Epithelial cell of esophagus (primary cell): ENCODE measurements at regions not wholly inside any gene's neighbourhood (a gene's known extent, or its start where the extent isn't known, plus 50 kb on each side); places are given as distances from the start of the nearest gene placed in this dataset.

Experiments
- DNase-seq: peaks from one replicate; pipeline ENCODE4 v3.0.0; 2010; ENCODE audit warnings: low read depth
- H3K4me3 ChIP-seq: 2 replicates; pipeline ENCODE4 v1.5.1; 2011; ENCODE audit warnings: mild to moderate bottlenecking, low read length, control low read depth
- CTCF ChIP-seq: IDR thresholded peaks from 2 replicates; pipeline ENCODE4 v1.5.1; 2011; ENCODE audit warnings: low read depth, mild to moderate bottlenecking, low read length, control low read depth, inconsistent platforms; ENCODE audit not compliant: insufficient read depth; ENCODE audit errors: missing control alignments

GRCh38 chr10:29166713-29167112, 122.2 kb upstream of the LYZL1 start:
- TF ChIP-seq CTCF, result no peak
- no peak overlapping the region for H3K4me3 ChIP-seq
- DNase-seq, result no peak

GRCh38 chr10:29169021-29169420, 119.8 kb upstream of the LYZL1 start:
- no peak for DNase-seq
- no peak for TF ChIP-seq CTCF

DNA sequence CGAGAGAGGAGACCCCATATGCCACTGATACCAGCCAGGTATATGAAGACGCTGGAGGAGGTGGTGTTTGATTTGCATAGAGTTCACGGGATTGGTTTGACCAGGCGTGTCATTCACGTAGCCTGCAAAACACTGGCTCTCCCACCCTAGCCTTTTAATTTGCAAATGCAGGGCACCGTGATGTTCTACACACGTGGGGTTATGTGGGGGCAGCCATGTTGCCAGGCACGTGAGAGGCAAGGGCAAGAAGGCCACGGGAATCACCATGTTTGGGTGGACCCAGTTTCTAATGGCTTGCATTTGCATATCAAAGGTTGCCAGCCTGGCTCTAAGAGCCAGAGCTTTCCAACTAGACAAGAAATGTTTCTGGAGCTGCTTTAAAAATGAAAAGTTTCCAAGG, 117.2 kb upstream of the LYZL1 start:
- H3K4me3 ChIP-seq, result no peak overlapping the region
- DNase-seq, result no peak
- TF ChIP-seq CTCF, result no peak

More at GRCh38 chr10:29169021-29169420, 119.8 kb upstream of the LYZL1 start:
- H3K4me3 ChIP-seq, result no peak overlapping the region

- TF ChIP-seq CTCF, result no peak
- no peak for DNase-seq
- no peak overlapping the region for H3K4me3 ChIP-seq
Observed at GRCh38 chr10:29174389-29174788, 114.5 kb upstream of the LYZL1 start.

DNA sequence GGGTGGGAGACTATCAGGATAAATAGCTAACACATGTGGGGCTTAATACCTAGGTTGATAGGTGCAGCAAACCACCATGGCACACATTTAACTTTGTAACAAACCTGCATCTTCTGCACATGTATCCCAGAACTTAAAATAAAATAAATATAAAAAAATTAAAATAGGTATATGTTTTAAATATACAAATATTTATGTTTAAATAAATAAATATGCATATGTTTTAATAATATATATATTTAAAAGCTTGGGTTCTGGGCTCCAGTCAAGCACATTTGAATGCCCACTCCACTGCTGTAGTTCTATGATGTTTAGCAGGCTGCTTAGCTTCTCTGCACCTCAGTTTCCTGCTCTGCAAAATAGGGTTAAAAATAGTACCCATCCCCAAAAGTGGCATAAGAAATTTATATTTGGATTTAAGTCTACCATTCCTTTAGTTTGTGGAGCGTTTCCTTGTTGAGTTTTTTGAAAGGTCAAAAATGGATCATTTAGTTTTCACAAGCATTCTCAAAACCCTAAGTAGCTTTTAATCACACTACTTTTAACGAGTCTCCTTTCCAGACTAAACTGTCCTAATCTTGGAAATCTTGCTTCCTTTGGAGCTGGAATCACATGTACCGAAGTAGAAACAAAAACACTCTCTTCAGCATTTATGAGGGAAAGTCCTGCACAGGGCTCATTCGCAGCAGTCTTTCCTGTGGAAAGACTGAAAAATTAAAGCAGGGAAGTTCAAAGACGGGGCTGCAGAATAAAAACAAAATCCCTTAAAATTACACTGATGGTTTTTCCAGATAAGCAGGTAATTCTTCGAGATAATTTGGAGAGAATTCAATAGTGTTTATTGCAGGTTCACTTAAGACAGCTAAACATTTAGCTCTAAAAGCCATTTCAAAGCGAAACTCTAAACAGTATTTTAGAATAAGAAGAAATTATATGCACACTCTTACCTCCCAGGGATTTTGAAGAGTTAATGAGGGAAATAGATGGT, 111.7 kb upstream of the LYZL1 start:
- no peak for TF ChIP-seq CTCF
- no peak overlapping the region for H3K4me3 ChIP-seq
- DNase-seq, result no peak

DNA sequence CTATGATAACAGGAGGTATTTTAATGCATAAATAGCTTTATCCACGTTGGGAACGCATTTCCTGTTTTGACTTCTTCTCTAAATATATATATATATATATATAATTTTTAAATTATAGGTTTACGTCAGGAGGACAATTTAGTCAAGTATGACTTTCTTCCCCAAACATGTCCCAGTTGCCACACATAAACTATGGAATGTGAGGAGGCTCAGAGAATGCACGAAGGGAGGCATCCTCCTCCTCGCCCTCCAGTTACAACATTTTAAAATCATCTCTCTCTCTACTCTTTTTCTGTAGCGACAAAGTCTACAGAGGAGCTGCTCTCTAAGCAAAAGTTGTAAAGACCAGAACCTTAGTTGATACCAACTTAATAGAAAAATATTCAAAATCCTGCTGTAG, 106.9 kb upstream of the LYZL1 start:
- DNase-seq, result no peak
- TF ChIP-seq CTCF, result no peak
- H3K4me3 ChIP-seq, result no peak overlapping the region
